Neural cell (in vitro differentiated cells): ENCODE measurements at regions not wholly inside any gene's neighbourhood (a gene's known extent, or its start where the extent isn't known, plus 50 kb on each side); places are given as distances from the start of the nearest gene placed in this dataset.

Experiments used
- H2AFZ ChIP-seq: fragments of 200-600, 300-800 bp; sonication (generic), shearing (Covaris generic); 2 replicates; pipeline ENCODE4 v1.6.0; 2014; ENCODE audit warnings: low read depth, mild to moderate bottlenecking, antibody characterized with exemption, low read length, moderate library complexity
- H3F3A ChIP-seq: fragments of 200-600 bp; shearing (Covaris generic); 2 replicates; pipeline ENCODE4 v1.6.1; 2016; ENCODE audit warnings: mild to moderate bottlenecking, moderate library complexity, mixed read lengths, antibody characterized with exemption, low read length; ENCODE audit not compliant: insufficient read depth, poor library complexity, severe bottlenecking
- H3K27ac ChIP-seq: fragments of 200-600, 300-800 bp; sonication (generic), shearing (Covaris generic); 2 replicates; pipeline ENCODE4 v1.5.1; 2014; ENCODE audit warnings: mild to moderate bottlenecking, low read length, moderate library complexity
- H3K27me3 ChIP-seq: fragments of 300-800, 200-600 bp; sonication (generic), shearing (Covaris generic); 2 replicates; pipeline ENCODE4 v1.6.0; 2014; ENCODE audit warnings: mild to moderate bottlenecking, low read depth, low read length, moderate library complexity; ENCODE audit not compliant: insufficient read depth
- H3K36me3 ChIP-seq: fragments of 300-800, 200-600 bp; sonication (generic), shearing (Covaris generic); 2 replicates; pipeline ENCODE4 v1.5.1; 2014; ENCODE audit warnings: mild to moderate bottlenecking, antibody characterized with exemption, low read length, moderate library complexity; ENCODE audit not compliant: insufficient read depth
- H3K4me2 ChIP-seq: fragments of 300-800, 200-600 bp; sonication (generic), shearing (Covaris generic); 2 replicates; pipeline ENCODE4 v1.6.0; 2014; ENCODE audit warnings: mild to moderate bottlenecking, low read length
- H3K4me3 ChIP-seq: fragments of 300-800, 200-600 bp; sonication (generic), shearing (Covaris generic); 2 replicates; pipeline ENCODE4 v1.5.1; 2014; ENCODE audit warnings: mild to moderate bottlenecking, low read length, moderate library complexity
- H3K79me2 ChIP-seq: fragments of 200-600 bp; shearing (Covaris generic); replicated peaks from 2 replicates; pipeline ENCODE4 v1.6.0; 2014; ENCODE audit warnings: mild to moderate bottlenecking, low read length, moderate library complexity; ENCODE audit not compliant: insufficient read depth
- H3K9ac ChIP-seq: fragments of 300-800, 200-600 bp; sonication (generic), shearing (Covaris generic); 2 replicates; pipeline ENCODE4 v1.6.1; 2016; ENCODE audit warnings: mild to moderate bottlenecking, low read length, mixed read lengths
- H3K9me2 ChIP-seq: fragments of 200-600 bp; shearing (Covaris generic); 2 replicates; pipeline ENCODE4 v1.6.1; 2016; ENCODE audit warnings: mild to moderate bottlenecking, low read length, mixed read lengths; ENCODE audit not compliant: insufficient read depth
- H3K9me3 ChIP-seq: fragments of 200-600, 300-800 bp; sonication (generic), shearing (Covaris generic); 2 replicates; pipeline ENCODE4 v1.6.1; 2016; ENCODE audit warnings: mild to moderate bottlenecking, mixed run types, low read length, moderate library complexity, mixed read lengths
- H4K20me1 ChIP-seq: fragments of 200-600 bp; shearing (Covaris generic); 2 replicates; pipeline ENCODE4 v1.6.1; 2016; ENCODE audit warnings: mild to moderate bottlenecking, mixed run types; ENCODE audit not compliant: insufficient read depth
- EP300 ChIP-seq: fragments of 450-650 bp; conservative IDR thresholded peaks from 2 replicates; pipeline ENCODE4 v1.6.1; 2014; ENCODE audit warnings: antibody characterized with exemption, mild to moderate bottlenecking, moderate library complexity; ENCODE audit not compliant: poor library complexity, severe bottlenecking
- EZH2 ChIP-seq: fragments of 200-600, 300-800 bp; shearing (Covaris generic), sonication (generic); IDR thresholded peaks from 2 replicates; pipeline ENCODE4 v1.6.1; 2014; ENCODE audit warnings: antibody characterized with exemption, low read length, borderline replicate concordance, mild to moderate bottlenecking; ENCODE audit not compliant: insufficient read depth, poor library complexity, severe bottlenecking
- MXI1 ChIP-seq: fragments of 450-650 bp; conservative IDR thresholded peaks from 2 replicates; pipeline ENCODE4 v1.6.1; 2014; ENCODE audit warnings: antibody characterized with exemption, mild to moderate bottlenecking; ENCODE audit not compliant: poor library complexity, severe bottlenecking
- POLR2AphosphoS5 ChIP-seq: IDR thresholded peaks from 2 replicates; pipeline ENCODE4 v1.6.1; 2012
- RAD21 ChIP-seq: fragments of 450-650 bp; conservative IDR thresholded peaks from 2 replicates; pipeline ENCODE4 v1.6.1; 2014; ENCODE audit warnings: antibody characterized with exemption, mild to moderate bottlenecking, moderate library complexity
- SMC3 ChIP-seq: fragments of 450-650 bp; conservative IDR thresholded peaks from 2 replicates; pipeline ENCODE4 v1.6.1; 2014; ENCODE audit warnings: antibody characterized with exemption, mild to moderate bottlenecking, moderate library complexity; ENCODE audit not compliant: poor library complexity
- TAF1 ChIP-seq: IDR thresholded peaks from 2 replicates; pipeline ENCODE4 v1.6.1; 2012; ENCODE audit warnings: low read depth
- TF ChIP-seq, protein P1 (sequence below): fragments of 450-650 bp; IDR thresholded peaks from 2 replicates; pipeline ENCODE4 v1.5.1; 2014; ENCODE audit warnings: antibody characterized with exemption, mild to moderate bottlenecking, moderate library complexity; ENCODE audit not compliant: poor library complexity, severe bottlenecking
- TF ChIP-seq, protein P2 (sequence below): IDR thresholded peaks from 2 replicates; pipeline ENCODE4 v1.6.1; 2012; ENCODE audit warnings: borderline replicate concordance

DNA sequence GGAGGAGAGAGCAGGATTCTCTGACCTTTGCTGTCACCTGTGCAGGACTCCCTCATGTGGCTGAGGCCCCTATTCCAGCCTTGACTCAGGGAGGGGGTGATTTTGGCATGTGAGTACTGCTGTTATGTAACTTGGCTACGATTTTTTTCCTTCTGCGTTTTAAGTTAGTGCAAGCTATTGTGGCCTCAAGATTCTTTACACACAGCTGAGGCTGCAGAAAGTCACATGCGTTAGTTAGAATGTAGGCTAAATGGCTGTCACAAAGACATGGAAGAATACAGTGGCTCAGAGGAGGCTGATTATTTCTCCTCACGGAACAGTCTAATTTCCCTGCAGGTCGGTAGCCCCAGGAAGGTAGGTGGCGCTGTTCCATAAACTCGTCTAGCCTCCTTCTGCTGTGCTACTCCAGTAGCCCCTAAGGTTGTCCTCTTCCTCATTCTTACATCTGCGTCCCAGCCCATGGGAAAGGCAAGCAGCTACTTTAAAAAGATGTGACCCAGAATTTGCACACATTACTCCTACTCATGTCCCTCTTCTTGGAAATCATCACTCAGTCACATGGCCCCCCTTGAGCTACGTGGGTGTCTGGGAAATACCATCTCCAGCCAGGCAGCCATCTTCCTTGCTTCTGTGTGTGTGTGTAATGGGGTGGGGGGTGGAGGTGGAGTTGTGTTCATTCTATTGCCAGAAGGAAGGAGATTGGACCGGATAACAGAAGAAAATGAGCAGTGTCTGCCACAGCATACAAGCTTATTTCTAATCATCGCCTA, 486.6 kb downstream of the CCDC171 start:
- Histone ChIP-seq H3K9me3 (no peaks in the 10 kb centered on the region), H3K4me3 (no peak overlapping the region), H2AFZ (no peak overlapping the region), H3F3A (no peaks in the 10 kb centered on the region), H3K4me2 (no peak overlapping the region), H3K27ac (no peak overlapping the region), H3K27me3 (no peaks in the 10 kb centered on the region), H4K20me1 (no peaks in the 10 kb centered on the region), H3K79me2 (no peaks in the 10 kb centered on the region), H3K9ac (no peak overlapping the region), H3K36me3 (no peaks in the 10 kb centered on the region), H3K9me2 (no peaks in the 10 kb centered on the region)
- no peak for TF ChIP-seq EZH2
- TF ChIP-seq, protein P1, sequence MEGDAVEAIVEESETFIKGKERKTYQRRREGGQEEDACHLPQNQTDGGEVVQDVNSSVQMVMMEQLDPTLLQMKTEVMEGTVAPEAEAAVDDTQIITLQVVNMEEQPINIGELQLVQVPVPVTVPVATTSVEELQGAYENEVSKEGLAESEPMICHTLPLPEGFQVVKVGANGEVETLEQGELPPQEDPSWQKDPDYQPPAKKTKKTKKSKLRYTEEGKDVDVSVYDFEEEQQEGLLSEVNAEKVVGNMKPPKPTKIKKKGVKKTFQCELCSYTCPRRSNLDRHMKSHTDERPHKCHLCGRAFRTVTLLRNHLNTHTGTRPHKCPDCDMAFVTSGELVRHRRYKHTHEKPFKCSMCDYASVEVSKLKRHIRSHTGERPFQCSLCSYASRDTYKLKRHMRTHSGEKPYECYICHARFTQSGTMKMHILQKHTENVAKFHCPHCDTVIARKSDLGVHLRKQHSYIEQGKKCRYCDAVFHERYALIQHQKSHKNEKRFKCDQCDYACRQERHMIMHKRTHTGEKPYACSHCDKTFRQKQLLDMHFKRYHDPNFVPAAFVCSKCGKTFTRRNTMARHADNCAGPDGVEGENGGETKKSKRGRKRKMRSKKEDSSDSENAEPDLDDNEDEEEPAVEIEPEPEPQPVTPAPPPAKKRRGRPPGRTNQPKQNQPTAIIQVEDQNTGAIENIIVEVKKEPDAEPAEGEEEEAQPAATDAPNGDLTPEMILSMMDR, result peak; percentile 42

DNA sequence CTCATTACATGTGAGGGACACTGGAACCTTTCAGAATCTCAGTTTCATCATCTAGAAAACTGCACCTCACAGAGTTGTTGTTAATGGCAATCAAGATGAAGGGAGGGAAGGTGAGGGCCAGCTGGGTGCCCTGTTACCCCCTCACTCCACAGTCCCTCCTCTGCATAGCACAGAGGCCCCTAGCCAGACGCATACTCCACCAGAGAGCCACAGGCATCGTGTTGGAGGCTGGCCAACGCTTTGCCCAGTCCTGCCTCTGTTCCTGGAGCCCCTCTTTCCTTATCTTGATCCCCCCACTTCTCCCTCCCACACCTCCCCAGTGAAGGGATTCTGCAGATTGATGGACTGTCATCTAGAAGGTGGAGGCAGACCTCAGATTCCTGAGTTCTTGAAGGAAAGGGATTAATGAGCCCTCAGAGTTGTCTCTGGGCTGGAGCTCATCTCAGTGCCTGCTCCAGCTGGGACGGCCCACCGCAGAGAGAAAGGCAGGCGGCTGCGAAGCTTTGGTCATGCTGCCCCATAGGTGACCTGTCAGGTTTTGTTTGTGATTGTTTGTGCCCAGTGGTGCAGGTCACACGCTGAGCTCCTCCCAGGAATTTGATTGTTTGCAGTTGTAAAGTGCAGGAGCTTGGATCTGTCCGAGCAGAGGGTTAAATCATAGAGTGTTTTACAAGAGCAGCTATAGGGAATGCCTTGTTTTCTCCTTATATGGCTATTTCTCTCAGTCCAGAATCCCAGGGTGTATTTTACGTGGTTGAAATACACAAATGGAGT, 487.3 kb downstream of the CCDC171 start:
- H4K20me1 ChIP-seq, result no peaks in the 10 kb centered on the region
- no peak overlapping the region for H3K9ac ChIP-seq
- TF ChIP-seq EP300 (no peak), POLR2AphosphoS5 (no peak), TAF1 (no peak), SMC3 (no peak), RAD21 (no peak), EZH2 (no peak), MXI1 (no peak)
- TF ChIP-seq, protein P2, sequence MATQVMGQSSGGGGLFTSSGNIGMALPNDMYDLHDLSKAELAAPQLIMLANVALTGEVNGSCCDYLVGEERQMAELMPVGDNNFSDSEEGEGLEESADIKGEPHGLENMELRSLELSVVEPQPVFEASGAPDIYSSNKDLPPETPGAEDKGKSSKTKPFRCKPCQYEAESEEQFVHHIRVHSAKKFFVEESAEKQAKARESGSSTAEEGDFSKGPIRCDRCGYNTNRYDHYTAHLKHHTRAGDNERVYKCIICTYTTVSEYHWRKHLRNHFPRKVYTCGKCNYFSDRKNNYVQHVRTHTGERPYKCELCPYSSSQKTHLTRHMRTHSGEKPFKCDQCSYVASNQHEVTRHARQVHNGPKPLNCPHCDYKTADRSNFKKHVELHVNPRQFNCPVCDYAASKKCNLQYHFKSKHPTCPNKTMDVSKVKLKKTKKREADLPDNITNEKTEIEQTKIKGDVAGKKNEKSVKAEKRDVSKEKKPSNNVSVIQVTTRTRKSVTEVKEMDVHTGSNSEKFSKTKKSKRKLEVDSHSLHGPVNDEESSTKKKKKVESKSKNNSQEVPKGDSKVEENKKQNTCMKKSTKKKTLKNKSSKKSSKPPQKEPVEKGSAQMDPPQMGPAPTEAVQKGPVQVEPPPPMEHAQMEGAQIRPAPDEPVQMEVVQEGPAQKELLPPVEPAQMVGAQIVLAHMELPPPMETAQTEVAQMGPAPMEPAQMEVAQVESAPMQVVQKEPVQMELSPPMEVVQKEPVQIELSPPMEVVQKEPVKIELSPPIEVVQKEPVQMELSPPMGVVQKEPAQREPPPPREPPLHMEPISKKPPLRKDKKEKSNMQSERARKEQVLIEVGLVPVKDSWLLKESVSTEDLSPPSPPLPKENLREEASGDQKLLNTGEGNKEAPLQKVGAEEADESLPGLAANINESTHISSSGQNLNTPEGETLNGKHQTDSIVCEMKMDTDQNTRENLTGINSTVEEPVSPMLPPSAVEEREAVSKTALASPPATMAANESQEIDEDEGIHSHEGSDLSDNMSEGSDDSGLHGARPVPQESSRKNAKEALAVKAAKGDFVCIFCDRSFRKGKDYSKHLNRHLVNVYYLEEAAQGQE, result no peak
- TF ChIP-seq, protein P1, result no peak
- H3F3A ChIP-seq, result no peaks in the 10 kb centered on the region
- H3K36me3 ChIP-seq, result no peaks in the 10 kb centered on the region
- H2AFZ ChIP-seq, result no peak overlapping the region
- H3K79me2 ChIP-seq, result no peaks in the 10 kb centered on the region
- no peaks in the 10 kb centered on the region for H3K9me3 ChIP-seq
- no peaks in the 10 kb centered on the region for H3K9me2 ChIP-seq
- H3K4me2 ChIP-seq, result no peak overlapping the region
- H3K27me3 ChIP-seq, result no peaks in the 10 kb centered on the region
- no peak overlapping the region for H3K27ac ChIP-seq
- no peak overlapping the region for H3K4me3 ChIP-seq
